Fibroblast of mammary gland (primary cell): ENCODE measurements at regions not wholly inside any gene's neighbourhood (a gene's known extent, or its start where the extent isn't known, plus 50 kb on each side); places are given as distances from the start of the nearest gene placed in this dataset.

Source experiments
- DNase-seq: peaks from one replicate; pipeline ENCODE4 v3.0.0-alpha.2; 2010; ENCODE audit warnings: low read depth
- H3K4me3 ChIP-seq: 2 replicates; pipeline ENCODE4 v1.5.1; 2011; ENCODE audit warnings: low read depth, mild to moderate bottlenecking, low read length, moderate library complexity; ENCODE audit not compliant: control insufficient read depth
- TF ChIP-seq, protein P1 (sequence below): conservative IDR thresholded peaks from 2 replicates; pipeline ENCODE4 v1.5.1; 2011; ENCODE audit warnings: low read depth, low read length, inconsistent platforms; ENCODE audit not compliant: control insufficient read depth, insufficient read depth

GRCh38 chr13:94764576-94765321 is 52.4 kb upstream of the SOX21 start:
- DNase-seq = peak; percentile 4
- H3K4me3 ChIP-seq = no peak overlapping the region
- TF ChIP-seq, protein P1, sequence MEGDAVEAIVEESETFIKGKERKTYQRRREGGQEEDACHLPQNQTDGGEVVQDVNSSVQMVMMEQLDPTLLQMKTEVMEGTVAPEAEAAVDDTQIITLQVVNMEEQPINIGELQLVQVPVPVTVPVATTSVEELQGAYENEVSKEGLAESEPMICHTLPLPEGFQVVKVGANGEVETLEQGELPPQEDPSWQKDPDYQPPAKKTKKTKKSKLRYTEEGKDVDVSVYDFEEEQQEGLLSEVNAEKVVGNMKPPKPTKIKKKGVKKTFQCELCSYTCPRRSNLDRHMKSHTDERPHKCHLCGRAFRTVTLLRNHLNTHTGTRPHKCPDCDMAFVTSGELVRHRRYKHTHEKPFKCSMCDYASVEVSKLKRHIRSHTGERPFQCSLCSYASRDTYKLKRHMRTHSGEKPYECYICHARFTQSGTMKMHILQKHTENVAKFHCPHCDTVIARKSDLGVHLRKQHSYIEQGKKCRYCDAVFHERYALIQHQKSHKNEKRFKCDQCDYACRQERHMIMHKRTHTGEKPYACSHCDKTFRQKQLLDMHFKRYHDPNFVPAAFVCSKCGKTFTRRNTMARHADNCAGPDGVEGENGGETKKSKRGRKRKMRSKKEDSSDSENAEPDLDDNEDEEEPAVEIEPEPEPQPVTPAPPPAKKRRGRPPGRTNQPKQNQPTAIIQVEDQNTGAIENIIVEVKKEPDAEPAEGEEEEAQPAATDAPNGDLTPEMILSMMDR = no peak
